ENCODE measurements at regions not wholly inside any gene's neighbourhood (a gene's known extent, or its start where the extent isn't known, plus 50 kb on each side); places are given as distances from the start of the nearest gene placed in this dataset.

DNA sequence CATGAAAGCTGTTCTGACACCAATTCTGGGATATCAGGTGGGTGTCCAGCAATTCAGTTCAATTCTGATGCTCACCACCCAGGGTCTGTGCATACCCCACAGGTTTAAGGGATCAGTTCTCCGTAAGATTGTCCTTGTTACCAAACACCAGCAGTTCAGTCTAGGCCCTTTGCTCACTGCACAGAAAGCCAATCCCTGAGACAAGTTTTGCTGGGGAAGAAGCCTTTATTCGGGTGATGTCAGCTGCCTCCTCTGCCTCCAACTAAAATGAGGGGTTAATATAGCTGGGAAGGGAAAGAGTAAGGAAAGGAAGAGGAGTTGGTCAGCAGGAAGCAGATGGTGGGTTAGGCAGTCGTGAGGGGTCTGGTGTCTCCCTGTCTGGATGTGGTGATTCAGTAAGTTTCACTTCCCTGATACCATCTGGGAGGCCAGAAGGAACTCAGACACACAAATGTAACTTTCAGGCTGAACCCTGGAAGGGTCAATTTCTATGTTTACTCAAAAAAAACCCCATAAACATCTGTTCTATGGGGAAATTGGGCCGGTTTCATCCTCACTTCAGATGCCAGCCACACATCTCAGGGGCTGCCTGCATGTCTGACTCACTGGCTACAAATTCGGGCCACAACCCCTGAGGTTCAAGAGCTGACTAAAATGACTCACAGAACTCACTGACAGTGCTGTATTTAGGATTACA is 83.3 kb upstream of the PGBD5 start:
- no peak for DNase-seq

GRCh38 chr1:230507666-230508402 is 81.7 kb upstream of the PGBD5 start:
- DNase-seq, result no peak

DNA sequence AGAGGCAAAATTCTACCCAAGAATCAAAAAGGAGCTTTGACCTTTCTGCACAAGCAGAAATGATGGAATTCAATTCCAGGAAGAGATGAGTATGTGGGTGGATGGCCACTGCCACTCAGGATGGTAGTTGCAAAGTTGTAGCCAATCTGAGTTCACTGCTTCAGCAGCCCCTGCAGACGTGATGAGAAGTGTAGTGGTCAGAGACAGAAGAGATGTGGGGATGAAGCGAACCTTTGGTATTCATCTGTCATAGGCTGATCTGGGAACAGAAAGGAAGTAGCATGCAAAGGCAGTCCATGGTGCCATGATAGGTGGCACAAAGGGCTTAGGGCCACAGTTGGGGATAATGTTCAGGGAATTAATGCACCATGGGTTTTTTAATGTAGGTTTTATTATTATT is 81.1 kb upstream of the PGBD5 start:
- DNase-seq, result no peak

DNA sequence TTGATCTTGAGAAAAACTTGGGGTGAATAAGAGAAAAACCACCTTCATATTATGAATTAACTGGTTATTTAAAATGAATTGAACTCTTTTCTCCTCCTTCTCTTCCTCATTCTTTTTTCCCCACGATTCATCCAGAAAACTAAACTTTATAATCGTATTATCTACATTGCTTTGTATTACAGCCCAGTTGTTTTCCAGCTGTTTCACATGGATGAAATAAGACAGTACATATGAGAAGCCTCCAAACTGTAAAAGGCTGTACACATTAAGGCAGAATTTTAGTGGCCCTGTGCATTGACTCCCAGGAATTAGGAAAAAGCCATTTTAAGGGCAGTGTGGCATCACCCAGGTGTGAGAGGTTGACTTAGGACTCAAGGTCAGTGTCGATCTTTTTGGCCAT is 80.3 kb upstream of the PGBD5 start:
- no peak for DNase-seq

GRCh38 chr1:230504310-230504709 is 78.2 kb upstream of the PGBD5 start:
- no peak for DNase-seq

DNA sequence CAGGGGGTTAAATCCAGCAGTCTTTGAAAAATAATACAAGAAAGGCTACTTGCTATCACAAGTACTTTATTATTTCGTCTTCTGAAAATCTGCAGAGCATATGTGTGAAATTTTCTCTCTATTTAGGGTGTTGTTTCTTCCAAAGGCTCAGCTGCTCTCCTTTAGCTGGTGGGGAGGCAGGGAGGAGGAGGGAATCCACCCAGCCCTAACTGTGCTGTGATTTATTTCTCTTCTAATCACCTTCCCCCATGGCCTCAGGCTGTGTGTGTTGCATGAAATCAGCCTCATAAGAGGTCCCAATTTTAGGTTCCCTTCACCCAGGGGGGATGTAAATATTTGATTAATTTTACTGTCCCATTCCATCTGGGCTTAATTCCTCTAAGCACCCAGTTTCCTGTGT is 77.6 kb upstream of the PGBD5 start:
- DNase-seq, result no peak

DNA sequence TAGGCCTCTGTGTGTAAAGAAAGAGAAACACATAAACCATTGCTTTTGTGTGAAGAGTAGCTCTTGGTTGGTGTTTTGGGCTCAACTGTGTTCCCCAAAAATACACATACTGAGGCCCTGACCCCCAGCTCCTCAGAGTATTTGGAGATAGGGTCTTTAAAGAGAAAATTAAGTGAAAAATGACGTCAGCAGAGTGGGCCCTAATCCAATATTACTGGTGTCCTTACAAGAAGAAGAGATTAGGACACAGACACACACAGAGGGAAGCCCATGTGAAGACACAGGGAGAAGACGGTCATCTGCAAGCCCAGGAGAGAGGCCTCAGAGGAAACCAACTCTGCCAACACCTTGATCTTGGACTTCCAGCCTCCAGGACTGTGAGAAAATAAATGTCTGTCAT is 76.9 kb upstream of the PGBD5 start:
- no peak for DNase-seq

GRCh38 chr1:230502306-230502705 is 76.2 kb upstream of the PGBD5 start:
- no peak for DNase-seq

DNA sequence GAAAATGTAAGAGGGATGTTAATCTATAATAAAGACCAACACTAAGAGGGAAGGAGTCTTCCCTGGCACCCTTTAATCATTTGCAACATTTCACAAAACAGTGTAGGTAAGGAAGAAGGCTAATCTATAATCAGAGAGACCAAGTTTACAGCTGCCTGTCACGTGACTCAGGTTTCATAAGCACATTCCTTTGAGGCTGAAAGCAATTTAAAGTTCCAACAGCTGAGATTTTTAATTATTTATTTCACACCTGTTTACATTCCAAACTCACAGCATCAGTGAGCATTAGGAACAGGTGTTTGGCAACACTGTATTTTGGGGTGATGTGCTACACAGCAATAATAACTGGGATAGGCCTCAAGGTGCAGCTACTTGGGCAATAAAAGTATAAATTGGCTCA is 75.7 kb upstream of the PGBD5 start:
- no peak for DNase-seq

DNA sequence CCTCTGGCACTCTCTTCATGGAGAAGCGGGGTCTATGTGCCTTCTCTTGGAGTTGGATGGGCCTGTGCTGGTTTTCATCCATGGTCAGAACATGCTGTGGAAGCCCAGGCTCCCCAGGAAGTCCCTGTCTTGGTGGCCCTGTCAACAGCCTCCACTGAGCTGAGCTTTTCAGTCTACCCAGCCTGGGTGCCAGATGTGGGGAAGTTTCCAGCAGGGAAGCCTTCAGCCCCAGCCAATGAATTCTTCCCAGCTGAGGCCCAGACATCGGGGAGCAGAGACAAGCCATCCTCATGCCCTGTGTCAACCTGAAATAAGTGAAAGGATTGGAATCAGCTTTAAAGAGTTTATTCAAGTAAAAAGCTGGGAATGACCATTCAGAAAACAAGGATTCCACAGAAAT is 75.1 kb upstream of the PGBD5 start:
- DNase-seq, result no peak

DNA sequence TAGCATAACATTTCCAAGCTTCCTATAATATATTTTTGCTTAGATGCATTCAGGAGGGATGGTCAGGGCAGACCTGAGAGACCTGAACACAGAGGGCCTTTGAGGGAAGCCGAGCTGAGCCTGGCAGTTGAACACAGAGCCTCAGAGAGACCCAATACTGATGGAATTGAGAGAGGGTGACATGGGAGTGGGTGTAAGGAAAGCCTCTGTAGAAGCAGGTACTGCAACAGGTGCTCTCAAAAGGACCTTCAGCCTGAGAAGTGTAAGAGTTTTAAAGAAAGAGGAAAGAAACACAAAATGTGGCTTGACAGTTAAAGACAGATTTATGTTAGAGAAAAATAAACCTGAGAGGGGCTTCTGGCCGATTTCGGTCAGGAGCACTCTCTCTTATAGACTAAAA is 73.9 kb upstream of the PGBD5 start:
- no peak for DNase-seq

DNA sequence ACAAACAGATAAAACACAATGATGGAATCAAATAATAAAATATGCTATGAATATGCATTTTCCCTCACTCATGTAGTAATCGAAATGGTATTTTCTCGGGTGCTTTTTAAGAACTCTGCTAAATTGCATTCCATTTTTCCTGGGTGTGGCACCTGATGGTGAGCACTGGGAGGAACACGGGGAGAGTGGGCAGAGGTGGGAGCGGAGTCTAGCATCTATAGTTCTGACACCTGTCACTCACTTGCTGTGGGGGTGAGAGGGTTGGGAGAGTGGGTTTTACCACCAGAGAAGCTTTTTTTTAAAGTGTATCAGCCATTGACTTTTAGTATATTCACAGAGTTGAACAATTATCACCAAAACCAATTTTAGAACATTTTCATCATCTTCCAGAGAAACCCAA is 73.4 kb upstream of the PGBD5 start:
- DNase-seq, result no peak

DNA sequence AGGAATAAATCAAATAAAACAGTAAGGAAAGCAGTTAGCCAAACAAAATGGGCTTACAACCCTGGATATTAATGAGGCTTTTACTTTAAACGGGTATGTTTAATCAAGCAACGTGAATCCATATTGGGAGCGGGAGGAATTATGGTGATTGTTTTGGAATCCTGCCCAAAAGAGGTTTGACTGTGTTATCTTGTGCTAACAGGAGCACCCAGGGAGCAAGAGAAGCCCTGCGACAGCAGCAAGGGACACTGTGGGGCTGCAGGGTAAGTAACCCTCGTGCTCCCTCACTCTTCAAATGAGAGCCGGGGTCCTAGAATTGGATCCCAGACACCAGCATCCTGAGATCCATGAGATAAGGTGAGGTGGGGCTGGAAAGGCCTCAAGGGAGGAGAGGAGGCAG is 72.6 kb upstream of the PGBD5 start:
- peak; percentile 32 for DNase-seq

GRCh38 chr1:230496451-230496850 is 70.3 kb upstream of the PGBD5 start:
- DNase-seq, result no peak

- no peak for DNase-seq
Observed at GRCh38 chr1:230495891-230496385, 69.8 kb upstream of the PGBD5 start.

DNA sequence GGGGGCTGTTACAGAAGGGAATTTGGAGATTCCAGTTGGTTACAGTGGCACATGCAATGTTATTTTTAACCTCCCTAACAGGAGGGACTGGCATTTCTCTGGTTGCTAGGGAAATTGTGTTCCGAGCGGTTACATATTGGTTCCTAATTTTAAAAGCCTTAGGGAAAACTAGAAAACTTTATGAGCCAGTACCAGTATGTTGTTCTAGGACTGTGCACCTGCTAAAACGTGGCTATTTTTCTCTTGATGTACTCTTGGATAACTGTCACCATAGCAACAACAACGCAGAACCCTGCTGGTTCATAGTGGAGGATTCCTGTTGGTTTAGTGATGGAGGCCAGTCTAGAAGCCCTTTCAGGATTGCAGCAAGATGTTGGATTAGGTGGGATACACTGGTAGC is 68.9 kb upstream of the PGBD5 start:
- peak; percentile 13 for DNase-seq

- no peak for DNase-seq
Observed at GRCh38 chr1:230494514-230494913, 68.4 kb upstream of the PGBD5 start.

- DNase-seq, result no peak
Observed at GRCh38 chr1:230494026-230494425, 67.9 kb upstream of the PGBD5 start.

- no peak for DNase-seq
Observed at GRCh38 chr1:230493264-230493663, 67.1 kb upstream of the PGBD5 start.

- no peak for DNase-seq
Observed at GRCh38 chr1:230490436-230490835, 64.3 kb upstream of the PGBD5 start.

- DNase-seq, result no peak
Observed at GRCh38 chr1:230487773-230488428, 61.8 kb upstream of the PGBD5 start.

- no peak for DNase-seq
Observed at GRCh38 chr1:230476622-230477003, 50.5 kb upstream of the PGBD5 start.

- DNase-seq, result peak; percentile 49
Observed at GRCh38 chr1:230475856-230476621, 49.9 kb upstream of the PGBD5 start.

All from NCI-H748 treated with DMSO at 0.1 percent for 48 hours (cell line).